Neural crest cell (in vitro differentiated cells): ENCODE measurements at regions not wholly inside any gene's neighbourhood (a gene's known extent, or its start where the extent isn't known, plus 50 kb on each side); places are given as distances from the start of the nearest gene placed in this dataset.
A peak's percentile ranks its signal among the peaks of the same experiment; 100 is the strongest.

Experiments used
- DNase-seq: peaks from one replicate; pipeline ENCODE4 v3.0.0; 2021; ENCODE audit warnings: low read depth, mixed read lengths, low spot score
- H3K27ac Mint-ChIP-seq: one replicate; pipeline ENCODE4 v1.8.0; 2021; ENCODE audit warnings: mild to moderate bottlenecking, mixed read lengths; ENCODE audit not compliant: unreplicated experiment
- H3K27me3 Mint-ChIP-seq: 2 replicates; pipeline ENCODE4 v1.8.0; 2021; ENCODE audit warnings: low read depth, mild to moderate bottlenecking, mixed read lengths
- H3K36me3 Mint-ChIP-seq: 2 replicates; pipeline ENCODE4 v1.8.0; 2021; ENCODE audit warnings: low read depth, mild to moderate bottlenecking, mixed read lengths
- H3K4me1 Mint-ChIP-seq: 2 replicates; pipeline ENCODE4 v1.8.0; 2021; ENCODE audit warnings: mixed read lengths
- H3K4me3 Mint-ChIP-seq: one replicate; pipeline ENCODE4 v1.8.0; 2021; ENCODE audit warnings: mild to moderate bottlenecking, mixed read lengths
- H3K9me3 Mint-ChIP-seq: 2 replicates; pipeline ENCODE4 v1.8.0; 2021; ENCODE audit warnings: mixed read lengths
- TF ChIP-seq, protein P1 (sequence below): fragments of 200-600 bp; sonication (generic); conservative IDR thresholded peaks from 2 replicates; pipeline ENCODE4 v1.5.0; 2021; ENCODE audit warnings: antibody characterized with exemption, mild to moderate bottlenecking

DNA sequence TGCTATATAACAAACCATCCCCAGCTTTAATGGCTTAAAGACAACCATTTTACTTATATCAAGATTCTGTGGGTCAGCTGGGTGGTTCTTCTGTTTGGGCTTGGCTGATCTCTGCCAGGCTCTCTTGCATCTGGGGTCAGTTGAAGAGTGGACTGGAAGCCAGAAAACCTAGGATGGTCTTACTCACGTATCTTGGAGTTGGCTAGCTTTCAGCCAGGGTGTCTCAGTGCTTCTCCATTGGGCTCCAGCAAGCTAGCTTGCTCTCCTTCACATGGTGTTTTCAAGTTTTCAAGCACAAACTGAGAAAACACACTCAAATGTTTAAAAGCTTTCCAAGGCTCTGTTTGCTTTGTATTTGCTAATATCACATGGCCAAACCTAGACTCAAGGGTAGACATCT is 146.8 kb downstream of the PIK3R1 start:
- peaks cover 8% of the 10 kb centered on the region for H3K9me3 Mint-ChIP-seq

DNA sequence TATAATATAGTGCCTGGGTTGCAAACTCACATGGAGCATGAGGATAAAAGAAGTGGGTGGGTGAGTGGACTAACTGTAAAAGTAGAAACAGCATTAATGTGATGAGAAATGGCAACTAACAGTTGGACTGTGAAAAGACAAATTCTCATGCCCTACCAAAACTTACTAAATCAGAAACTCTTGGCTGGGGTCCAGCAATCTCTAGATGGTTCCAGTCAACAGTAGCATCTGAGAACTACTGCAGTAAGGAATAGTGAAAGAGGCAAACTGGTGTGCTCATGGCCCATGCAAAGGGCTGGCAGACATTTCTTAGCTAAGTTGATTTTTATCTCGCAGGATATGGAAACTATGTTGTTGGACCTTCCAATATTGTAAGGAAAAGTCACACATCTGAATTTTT is 150.3 kb downstream of the PIK3R1 start:
- TF ChIP-seq, protein P1, sequence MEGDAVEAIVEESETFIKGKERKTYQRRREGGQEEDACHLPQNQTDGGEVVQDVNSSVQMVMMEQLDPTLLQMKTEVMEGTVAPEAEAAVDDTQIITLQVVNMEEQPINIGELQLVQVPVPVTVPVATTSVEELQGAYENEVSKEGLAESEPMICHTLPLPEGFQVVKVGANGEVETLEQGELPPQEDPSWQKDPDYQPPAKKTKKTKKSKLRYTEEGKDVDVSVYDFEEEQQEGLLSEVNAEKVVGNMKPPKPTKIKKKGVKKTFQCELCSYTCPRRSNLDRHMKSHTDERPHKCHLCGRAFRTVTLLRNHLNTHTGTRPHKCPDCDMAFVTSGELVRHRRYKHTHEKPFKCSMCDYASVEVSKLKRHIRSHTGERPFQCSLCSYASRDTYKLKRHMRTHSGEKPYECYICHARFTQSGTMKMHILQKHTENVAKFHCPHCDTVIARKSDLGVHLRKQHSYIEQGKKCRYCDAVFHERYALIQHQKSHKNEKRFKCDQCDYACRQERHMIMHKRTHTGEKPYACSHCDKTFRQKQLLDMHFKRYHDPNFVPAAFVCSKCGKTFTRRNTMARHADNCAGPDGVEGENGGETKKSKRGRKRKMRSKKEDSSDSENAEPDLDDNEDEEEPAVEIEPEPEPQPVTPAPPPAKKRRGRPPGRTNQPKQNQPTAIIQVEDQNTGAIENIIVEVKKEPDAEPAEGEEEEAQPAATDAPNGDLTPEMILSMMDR: no peak
- H3K9me3 Mint-ChIP-seq: peaks cover 11% of the 10 kb centered on the region
- peaks cover 10% of the 10 kb centered on the region for H3K4me1 Mint-ChIP-seq
- H3K4me3 Mint-ChIP-seq: no peak overlapping the region
- DNase-seq: no peak
- H3K27me3 Mint-ChIP-seq: no peaks in the 10 kb centered on the region
- peaks cover 6% of the 10 kb centered on the region for H3K36me3 Mint-ChIP-seq
- H3K27ac Mint-ChIP-seq: peak overlapping the region; percentile 4

More for the DNA sequence above, 146.8 kb downstream of the PIK3R1 start:
- Mint-ChIP-seq H3K36me3 (peaks cover 6% of the 10 kb centered on the region), H3K4me1 (peaks cover 23% of the 10 kb centered on the region), H3K27ac (no peak overlapping the region), H3K27me3 (no peaks in the 10 kb centered on the region), H3K4me3 (no peak overlapping the region)
- TF ChIP-seq, protein P1: no peak
- no peak for DNase-seq

DNA sequence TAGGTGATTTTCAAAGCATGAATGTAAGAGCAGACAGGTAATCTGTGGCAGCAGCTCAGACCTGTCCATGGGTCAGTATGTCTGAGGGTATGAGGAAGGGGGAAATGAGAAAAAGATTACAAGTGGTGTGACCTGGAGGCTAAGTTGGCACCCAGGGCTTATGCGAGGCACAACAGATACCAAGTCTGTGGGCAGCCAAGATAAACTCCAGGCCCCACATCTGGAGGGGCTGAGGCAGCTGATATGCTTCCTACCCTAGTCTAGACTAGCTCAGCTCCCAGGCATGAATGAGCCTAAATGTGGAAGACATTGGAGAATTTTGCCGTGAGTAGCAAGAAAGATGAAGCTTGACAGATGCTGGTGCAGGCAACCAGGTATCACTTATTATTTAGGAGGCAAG is 151.7 kb downstream of the PIK3R1 start:
- H3K4me1 Mint-ChIP-seq: peaks cover 18% of the 10 kb centered on the region
- H3K36me3 Mint-ChIP-seq: peaks cover 6% of the 10 kb centered on the region
- DNase-seq: no peak
- peaks cover 11% of the 10 kb centered on the region for H3K9me3 Mint-ChIP-seq
- H3K27ac Mint-ChIP-seq: no peak overlapping the region
- no peak overlapping the region for H3K4me3 Mint-ChIP-seq
- no peaks in the 10 kb centered on the region for H3K27me3 Mint-ChIP-seq
- TF ChIP-seq, protein P1: no peak

DNA sequence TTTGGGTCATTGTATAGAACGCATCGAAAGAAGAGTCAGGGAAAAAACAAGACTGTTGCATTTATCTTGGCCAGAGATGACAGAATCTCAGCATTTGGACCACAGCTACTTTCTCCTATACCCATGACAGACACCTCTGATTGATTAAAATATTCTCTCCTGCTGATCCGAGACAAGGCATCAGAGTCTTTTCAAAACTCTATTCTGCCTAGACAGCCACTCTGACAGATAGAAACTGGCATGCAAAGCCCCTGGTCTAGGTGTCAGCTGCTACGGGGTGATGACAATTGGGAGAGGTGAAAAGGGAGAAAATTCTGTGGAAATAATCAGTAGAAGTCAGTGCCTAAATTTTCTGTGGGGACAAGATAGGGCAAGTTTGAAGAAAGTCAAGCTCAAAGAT is 152.2 kb downstream of the PIK3R1 start:
- TF ChIP-seq, protein P1: no peak

DNA sequence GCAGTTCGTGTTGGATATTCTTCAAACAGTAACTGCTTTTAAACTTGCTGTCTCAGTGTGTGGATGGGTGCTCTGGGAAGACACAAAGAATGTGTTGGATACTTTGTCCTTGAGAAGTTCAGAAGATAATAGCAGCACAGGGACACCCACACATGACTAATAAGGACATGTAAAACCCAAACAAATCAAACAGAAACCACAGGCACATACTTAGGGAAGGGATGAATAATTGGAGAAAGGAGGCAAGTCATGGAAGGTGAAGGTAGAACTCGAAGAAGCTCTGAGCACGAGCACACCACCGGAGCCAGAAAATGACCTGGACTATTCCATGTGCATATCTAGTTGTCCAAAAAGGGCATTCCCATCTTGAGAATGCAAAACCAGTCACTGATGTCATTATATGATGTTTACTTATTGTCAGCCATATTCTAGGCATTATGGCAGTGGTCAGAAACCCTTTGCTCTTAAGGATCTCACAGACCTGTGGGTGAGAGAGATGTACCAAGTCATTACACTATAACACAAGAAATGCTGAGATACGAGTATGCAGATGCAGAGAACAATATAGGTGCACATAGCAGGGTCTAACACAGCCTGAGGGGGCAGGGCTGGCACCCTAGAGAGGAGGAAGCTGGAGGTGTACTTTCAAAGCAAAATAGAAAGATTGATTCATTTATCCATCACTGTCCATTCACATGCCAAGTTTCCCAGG is 152.9 kb downstream of the PIK3R1 start:
- Mint-ChIP-seq H3K9me3 (peaks cover 16% of the 10 kb centered on the region), H3K4me1 (peaks cover 18% of the 10 kb centered on the region), H3K4me3 (no peak overlapping the region), H3K27me3 (no peaks in the 10 kb centered on the region), H3K27ac (no peak overlapping the region), H3K36me3 (peaks cover 3% of the 10 kb centered on the region)
- no peak for DNase-seq
- TF ChIP-seq, protein P1: no peak

More for the DNA sequence above, 152.2 kb downstream of the PIK3R1 start:
- peaks cover 3% of the 10 kb centered on the region for H3K36me3 Mint-ChIP-seq
- H3K27ac Mint-ChIP-seq: no peak overlapping the region
- H3K27me3 Mint-ChIP-seq: no peaks in the 10 kb centered on the region
- H3K4me1 Mint-ChIP-seq: peaks cover 18% of the 10 kb centered on the region
- peaks cover 8% of the 10 kb centered on the region for H3K9me3 Mint-ChIP-seq
- DNase-seq: no peak
- no peak overlapping the region for H3K4me3 Mint-ChIP-seq
